IgD-negative memory B cell (primary cell): ENCODE measurements at regions not wholly inside any gene's neighbourhood (a gene's known extent, or its start where the extent isn't known, plus 50 kb on each side); places are given as distances from the start of the nearest gene placed in this dataset.
"Not testable (repeated sequence)": the region's sequence is repeated elsewhere in the genome, so short reads cannot be mapped to it uniquely, and the experiment has no call there.

Experiments
- H3K27ac Mint-ChIP-seq, 3 donors: one replicate each; pipeline ENCODE4 v1.8.0; 2020 to 2022; ENCODE audit warnings: mild to moderate bottlenecking in 3 of 3, mixed read lengths in 3 of 3, moderate library complexity in 1 of 3
- H3K27me3 Mint-ChIP-seq: one replicate; pipeline ENCODE4 v1.8.0; 2021; ENCODE audit warnings: mixed read lengths
- H3K36me3 Mint-ChIP-seq: one replicate; pipeline ENCODE4 v1.8.0; 2020; ENCODE audit warnings: mild to moderate bottlenecking, mixed read lengths
- H3K4me1 Mint-ChIP-seq, 3 donors: one replicate each; pipeline ENCODE4 v1.8.0; 2020 to 2022; ENCODE audit warnings: mixed read lengths in 3 of 3, mild to moderate bottlenecking in 1 of 3
- H3K4me3 Mint-ChIP-seq, 4 donors: one replicate each; pipeline ENCODE4 v1.8.0; 2020 to 2022; ENCODE audit warnings: mild to moderate bottlenecking in 4 of 4, mixed read lengths in 4 of 4, moderate library complexity in 3 of 4
- H3K9me3 Mint-ChIP-seq, 3 donors: one replicate each; pipeline ENCODE4 v1.8.0; 2020 to 2021; ENCODE audit warnings: mixed read lengths in 3 of 3, mild to moderate bottlenecking in 1 of 3

GRCh38 chr7:156019308-156019707 is 207.0 kb upstream of the SHH start:
- peaks cover under 1 to 8% (median 4%) of the 10 kb centered on the region in 3 donors for H3K9me3 Mint-ChIP-seq
- H3K27ac Mint-ChIP-seq: no peak overlapping the region
- H3K36me3 Mint-ChIP-seq: no peaks in the 10 kb centered on the region
- peaks cover 2% of the 10 kb centered on the region for H3K27me3 Mint-ChIP-seq
- no peaks in the 10 kb centered on the region for H3K4me1 Mint-ChIP-seq
- H3K4me3 Mint-ChIP-seq: no peak overlapping the region

- Mint-ChIP-seq H3K27ac (no peak overlapping the region), H3K9me3 (peaks cover 6 to 10% (median 7%) of the 10 kb centered on the region in 3 donors), H3K4me3 (no peak overlapping the region), H3K36me3 (no peaks in the 10 kb centered on the region), H3K4me1 (no peaks in the 10 kb centered on the region), H3K27me3 (peaks cover 2% of the 10 kb centered on the region)
Observed at GRCh38 chr7:156017916-156018700, 205.8 kb upstream of the SHH start.

GRCh38 chr7:156017431-156017830 is 205.2 kb upstream of the SHH start:
- peaks cover 2% of the 10 kb centered on the region for H3K27me3 Mint-ChIP-seq
- H3K36me3 Mint-ChIP-seq: no peaks in the 10 kb centered on the region
- H3K4me1 Mint-ChIP-seq: no peaks in the 10 kb centered on the region
- no peak overlapping the region for H3K4me3 Mint-ChIP-seq
- H3K27ac Mint-ChIP-seq: no peak overlapping the region
- peaks cover 6 to 10% (median 7%) of the 10 kb centered on the region in 3 donors for H3K9me3 Mint-ChIP-seq

- H3K9me3 Mint-ChIP-seq: peaks cover 6 to 11% (median 9%) of the 10 kb centered on the region in 3 donors
- no peaks in the 10 kb centered on the region for H3K36me3 Mint-ChIP-seq
- peaks cover 2% of the 10 kb centered on the region for H3K27me3 Mint-ChIP-seq
- no peak overlapping the region for H3K27ac Mint-ChIP-seq
- no peaks in the 10 kb centered on the region for H3K4me1 Mint-ChIP-seq
- H3K4me3 Mint-ChIP-seq: no peak overlapping the region
Observed at GRCh38 chr7:156015237-156016020, 203.2 kb upstream of the SHH start.

GRCh38 chr7:156014808-156015207 is 202.5 kb upstream of the SHH start:
- no peak overlapping the region for H3K27ac Mint-ChIP-seq
- no peak overlapping the region for H3K4me3 Mint-ChIP-seq
- H3K36me3 Mint-ChIP-seq: peaks cover 2% of the 10 kb centered on the region
- peaks cover 6 to 13% (median 11%) of the 10 kb centered on the region in 3 donors for H3K9me3 Mint-ChIP-seq
- peaks cover 2% of the 10 kb centered on the region for H3K27me3 Mint-ChIP-seq
- no peaks in the 10 kb centered on the region for H3K4me1 Mint-ChIP-seq

- no peaks in the 10 kb centered on the region for H3K4me1 Mint-ChIP-seq
- H3K9me3 Mint-ChIP-seq: peaks cover 6 to 17% (median 9%) of the 10 kb centered on the region in 3 donors
- peaks cover 2% of the 10 kb centered on the region for H3K36me3 Mint-ChIP-seq
- no peak overlapping the region for H3K4me3 Mint-ChIP-seq
- H3K27me3 Mint-ChIP-seq: peaks cover 2% of the 10 kb centered on the region
- H3K27ac Mint-ChIP-seq: no peak overlapping the region
Observed at GRCh38 chr7:156014201-156014600, 201.9 kb upstream of the SHH start.

- Mint-ChIP-seq H3K9me3 (peaks cover 7 to 20% (median 9%) of the 10 kb centered on the region in 3 donors), H3K4me3 (no peak overlapping the region), H3K36me3 (peaks cover 2% of the 10 kb centered on the region), H3K4me1 (no peaks in the 10 kb centered on the region), H3K27me3 (no peaks in the 10 kb centered on the region), H3K27ac (no peak overlapping the region)
Observed at GRCh38 chr7:156012412-156012811, 200.1 kb upstream of the SHH start.

- Mint-ChIP-seq H3K36me3 (peaks cover 2% of the 10 kb centered on the region), H3K9me3 (peaks cover 7 to 20% (median 9%) of the 10 kb centered on the region in 3 donors), H3K27ac (no peak overlapping the region), H3K4me3 (no peak overlapping the region), H3K27me3 (no peaks in the 10 kb centered on the region), H3K4me1 (no peaks in the 10 kb centered on the region)
Observed at GRCh38 chr7:156009569-156009968, 197.3 kb upstream of the SHH start.

GRCh38 chr7:156006876-156007275 is 194.6 kb upstream of the SHH start:
- not testable (repeated sequence) for H3K36me3 Mint-ChIP-seq, H3K27me3 Mint-ChIP-seq, H3K4me3 Mint-ChIP-seq, H3K4me1 Mint-ChIP-seq, H3K27ac Mint-ChIP-seq
- peaks cover 1 to 15% (median 7%) of the 10 kb centered on the region in 3 donors for H3K9me3 Mint-ChIP-seq

- H3K27me3 Mint-ChIP-seq: no peaks in the 10 kb centered on the region
- H3K4me1 Mint-ChIP-seq: no peaks in the 10 kb centered on the region
- no peak overlapping the region for H3K4me3 Mint-ChIP-seq
- peaks cover 1 to 15% (median 7%) of the 10 kb centered on the region in 3 donors for H3K9me3 Mint-ChIP-seq
- peaks cover 2% of the 10 kb centered on the region for H3K36me3 Mint-ChIP-seq
- H3K27ac Mint-ChIP-seq: no peak overlapping the region
Observed at GRCh38 chr7:156006024-156006423, 193.8 kb upstream of the SHH start.

GRCh38 chr7:156005202-156005691 is 193.0 kb upstream of the SHH start:
- H3K36me3 Mint-ChIP-seq: peaks cover 2% of the 10 kb centered on the region
- peaks cover 1 to 11% (median 6%) of the 10 kb centered on the region in 3 donors for H3K9me3 Mint-ChIP-seq
- no peak overlapping the region for H3K4me3 Mint-ChIP-seq
- no peaks in the 10 kb centered on the region for H3K4me1 Mint-ChIP-seq
- H3K27me3 Mint-ChIP-seq: no peaks in the 10 kb centered on the region
- H3K27ac Mint-ChIP-seq: no peak overlapping the region

GRCh38 chr7:156004265-156005201 is 192.3 kb upstream of the SHH start:
- Mint-ChIP-seq H3K9me3 (peaks cover 1 to 6% (median 5%) of the 10 kb centered on the region in 3 donors), H3K4me3 (no peak overlapping the region), H3K27me3 (no peaks in the 10 kb centered on the region), H3K36me3 (no peaks in the 10 kb centered on the region), H3K4me1 (no peaks in the 10 kb centered on the region), H3K27ac (no peak overlapping the region)

GRCh38 chr7:156003220-156004162 is 191.2 kb upstream of the SHH start:
- no peak overlapping the region for H3K4me3 Mint-ChIP-seq
- H3K9me3 Mint-ChIP-seq: peaks cover 0 to 5% (median 0%) of the 10 kb centered on the region in 3 donors
- no peaks in the 10 kb centered on the region for H3K4me1 Mint-ChIP-seq
- H3K27ac Mint-ChIP-seq: no peak overlapping the region
- peaks cover under 1% of the 10 kb centered on the region for H3K27me3 Mint-ChIP-seq
- H3K36me3 Mint-ChIP-seq: no peaks in the 10 kb centered on the region
